Peyer's patch (tissue), 4 donors: ENCODE measurements at regions not wholly inside any gene's neighbourhood (a gene's known extent, or its start where the extent isn't known, plus 50 kb on each side); places are given as distances from the start of the nearest gene placed in this dataset.
A peak's percentile ranks its signal among the peaks of the same experiment; 100 is the strongest.

ENCODE experiments used
- DNase-seq, 3 donors: peaks; one replicate each; pipeline ENCODE4 v3.0.0-alpha.2; 2017 to 2019
- H3K27ac ChIP-seq, 4 donors: fragments of 200-600 bp; sonication (generic); one replicate each; pipeline ENCODE4 v1.5.1; 2016 to 2019
- H3K27me3 ChIP-seq, 2 donors: fragments of 200-600 bp; sonication (generic); one replicate each; pipeline ENCODE4 v1.5.1; 2019
- H3K36me3 ChIP-seq, 3 donors: fragments of 200-600 bp; sonication (generic); one replicate each; pipeline ENCODE4 v1.5.1; 2016 to 2019
- H3K4me1 ChIP-seq, 4 donors: fragments of 200-600 bp; sonication (generic); one replicate each; pipeline ENCODE4 v1.5.1; 2016 to 2019
- H3K4me3 ChIP-seq, 4 donors: fragments of 200-600 bp; sonication (generic); 1 replicate in 3 of 4; 2 replicates in 1 of 4; pipeline ENCODE4 v1.5.1; 2016 to 2019; ENCODE audit warnings: mild to moderate bottlenecking in 1 of 4
- H3K9me3 ChIP-seq, 4 donors: fragments of 200-600 bp; sonication (generic); one replicate each; pipeline ENCODE4 v1.5.1; 2016 to 2019; ENCODE audit warnings: mild to moderate bottlenecking in 1 of 4
- POLR2A ChIP-seq, 2 donors: fragments of 450-650 bp; IDR thresholded peaks; one replicate each; pipeline ENCODE4 v1.5.1; 2017; ENCODE audit warnings: antibody characterized with exemption in 2 of 2, mild to moderate bottlenecking in 2 of 2, moderate library complexity in 2 of 2
- TF ChIP-seq, protein P1 (sequence below), 6 experiments: fragments of 450-650 bp in 4 of 6; fragments of 200-600 bp in 2 of 6; sonication (generic) in 1 of 6; IDR thresholded peaks; one replicate each; pipeline ENCODE4 v1.5.1; 2017 to 2019; ENCODE audit warnings: antibody characterized with exemption in 6 of 6, mild to moderate bottlenecking in 3 of 6, moderate library complexity in 1 of 6

- DNase-seq: no peak
- Histone ChIP-seq H3K36me3 (no peaks in the 10 kb centered on the region), H3K9me3 (no peaks in the 10 kb centered on the region), H3K4me3 (no peak overlapping the region), H3K27me3 (no peaks in the 10 kb centered on the region), H3K27ac (no peak overlapping the region), H3K4me1 (no peaks in the 10 kb centered on the region)
- TF ChIP-seq POLR2A (IDR thresholded peaks at IDR 0.05): no peak
- TF ChIP-seq, protein P1, sequence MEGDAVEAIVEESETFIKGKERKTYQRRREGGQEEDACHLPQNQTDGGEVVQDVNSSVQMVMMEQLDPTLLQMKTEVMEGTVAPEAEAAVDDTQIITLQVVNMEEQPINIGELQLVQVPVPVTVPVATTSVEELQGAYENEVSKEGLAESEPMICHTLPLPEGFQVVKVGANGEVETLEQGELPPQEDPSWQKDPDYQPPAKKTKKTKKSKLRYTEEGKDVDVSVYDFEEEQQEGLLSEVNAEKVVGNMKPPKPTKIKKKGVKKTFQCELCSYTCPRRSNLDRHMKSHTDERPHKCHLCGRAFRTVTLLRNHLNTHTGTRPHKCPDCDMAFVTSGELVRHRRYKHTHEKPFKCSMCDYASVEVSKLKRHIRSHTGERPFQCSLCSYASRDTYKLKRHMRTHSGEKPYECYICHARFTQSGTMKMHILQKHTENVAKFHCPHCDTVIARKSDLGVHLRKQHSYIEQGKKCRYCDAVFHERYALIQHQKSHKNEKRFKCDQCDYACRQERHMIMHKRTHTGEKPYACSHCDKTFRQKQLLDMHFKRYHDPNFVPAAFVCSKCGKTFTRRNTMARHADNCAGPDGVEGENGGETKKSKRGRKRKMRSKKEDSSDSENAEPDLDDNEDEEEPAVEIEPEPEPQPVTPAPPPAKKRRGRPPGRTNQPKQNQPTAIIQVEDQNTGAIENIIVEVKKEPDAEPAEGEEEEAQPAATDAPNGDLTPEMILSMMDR (IDR thresholded peaks at IDR 0.05): no peak
Measured at GRCh38 chr5:124847907-124848306, 101.5 kb upstream of the ZNF608 start.

GRCh38 chr5:124849774-124850173, 103.3 kb upstream of the ZNF608 start:
- H3K4me3 ChIP-seq: no peak overlapping the region
- H3K27me3 ChIP-seq: no peaks in the 10 kb centered on the region
- TF ChIP-seq, protein P1 (IDR thresholded peaks at IDR 0.05): no peak
- TF ChIP-seq POLR2A (IDR thresholded peaks at IDR 0.05): no peak
- no peaks in the 10 kb centered on the region for H3K9me3 ChIP-seq
- no peak for DNase-seq
- no peak overlapping the region for H3K27ac ChIP-seq
- no peaks in the 10 kb centered on the region for H3K36me3 ChIP-seq
- no peaks in the 10 kb centered on the region for H3K4me1 ChIP-seq

DNA sequence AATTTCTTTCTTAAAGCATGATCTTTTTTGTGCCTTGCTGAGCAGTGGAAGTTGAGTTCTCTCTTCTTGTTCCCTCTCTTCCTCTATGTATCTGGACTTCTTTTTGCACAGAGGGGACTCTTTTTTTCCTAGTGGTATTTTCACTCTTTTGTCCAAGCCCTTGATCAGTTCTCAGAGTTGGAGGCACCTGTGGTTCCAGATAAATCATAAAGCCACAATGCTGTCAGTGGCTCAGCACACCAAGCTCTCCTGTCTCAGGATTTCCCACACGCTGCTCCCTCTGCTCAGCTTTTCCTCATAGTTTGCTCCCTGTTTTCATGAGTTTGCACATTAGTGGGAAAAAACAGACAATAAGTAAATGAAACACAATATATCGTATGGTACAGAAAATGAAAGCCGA, 110.3 kb upstream of the ZNF608 start:
- Histone ChIP-seq H3K4me1 (no peaks in the 10 kb centered on the region), H3K36me3 (no peaks in the 10 kb centered on the region), H3K9me3 (no peaks in the 10 kb centered on the region), H3K27me3 (no peaks in the 10 kb centered on the region), H3K4me3 (no peak overlapping the region), H3K27ac (no peak overlapping the region)
- DNase-seq: no peak
- TF ChIP-seq, protein P1 (IDR thresholded peaks at IDR 0.05): no peak
- TF ChIP-seq POLR2A (IDR thresholded peaks at IDR 0.05): no peak

DNA sequence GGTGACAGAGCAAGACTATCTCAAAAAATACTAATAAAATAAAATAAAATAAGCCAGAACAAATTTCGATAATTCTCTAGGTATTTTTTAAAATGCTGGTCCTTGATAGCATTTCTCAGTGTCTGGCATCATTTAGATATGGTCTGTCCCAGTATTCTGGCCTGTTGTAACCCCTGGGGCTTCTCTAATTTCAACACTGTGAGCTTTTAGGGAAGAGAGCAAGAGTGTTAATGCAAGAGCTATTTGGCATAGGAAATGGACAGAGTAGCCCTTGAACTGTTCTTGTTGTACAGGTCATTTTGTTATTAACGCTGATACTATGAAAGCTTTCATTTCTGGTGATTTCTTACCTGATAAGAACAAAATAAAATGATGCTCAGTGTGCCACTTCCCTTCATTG, 112.2 kb upstream of the ZNF608 start:
- no peaks in the 10 kb centered on the region for H3K4me1 ChIP-seq
- TF ChIP-seq, protein P1 (IDR thresholded peaks at IDR 0.05): no peak
- TF ChIP-seq POLR2A (IDR thresholded peaks at IDR 0.05): no peak
- no peak overlapping the region for H3K4me3 ChIP-seq
- no peak for DNase-seq
- no peaks in the 10 kb centered on the region for H3K9me3 ChIP-seq
- no peaks in the 10 kb centered on the region for H3K36me3 ChIP-seq
- H3K27me3 ChIP-seq: no peaks in the 10 kb centered on the region
- H3K27ac ChIP-seq: no peak overlapping the region

GRCh38 chr5:124859027-124859426, 112.6 kb upstream of the ZNF608 start:
- TF ChIP-seq POLR2A (IDR thresholded peaks at IDR 0.05): no peak
- TF ChIP-seq, protein P1 (IDR thresholded peaks at IDR 0.05): no peak
- no peaks in the 10 kb centered on the region for H3K9me3 ChIP-seq
- no peaks in the 10 kb centered on the region for H3K27me3 ChIP-seq
- H3K27ac ChIP-seq: no peak overlapping the region
- H3K4me3 ChIP-seq: no peak overlapping the region
- no peaks in the 10 kb centered on the region for H3K4me1 ChIP-seq
- DNase-seq: peak in 1 of 3 donors; percentile 33
- H3K36me3 ChIP-seq: no peaks in the 10 kb centered on the region
